Colonic mucosa (tissue), 4 donors: ENCODE measurements at regions not wholly inside any gene's neighbourhood (a gene's known extent, or its start where the extent isn't known, plus 50 kb on each side); places are given as distances from the start of the nearest gene placed in this dataset.

ENCODE experiments used
- DNase-seq: peaks from one replicate; pipeline ENCODE4 v3.0.0-alpha.2; 2020
- H3K27ac ChIP-seq: fragments of 200-600 bp; one replicate; pipeline ENCODE4 v1.8.0; 2021
- H3K27me3 ChIP-seq: fragments of 200-600 bp; one replicate; pipeline ENCODE4 v1.8.0; 2021
- H3K36me3 ChIP-seq: fragments of 200-600 bp; one replicate; pipeline ENCODE4 v1.8.0; 2021
- H3K4me1 ChIP-seq: fragments of 200-600 bp; one replicate; pipeline ENCODE4 v1.8.0; 2021; ENCODE audit warnings: mild to moderate bottlenecking
- H3K4me3 ChIP-seq: fragments of 200-600 bp; one replicate; pipeline ENCODE4 v1.8.0; 2021
- H3K9ac ChIP-seq, 2 donors: one replicate each; pipeline ENCODE4 v1.7.0; 2013; ENCODE audit warnings: control low read depth in 2 of 2, low read depth in 2 of 2, low read length in 2 of 2
- H3K9me3 ChIP-seq: fragments of 200-600 bp; one replicate; pipeline ENCODE4 v1.8.0; 2021
- intact Hi-C: fragments of 100-400 bp; cut with DNase I; formaldehyde crosslinking; loops from one replicate; pipeline ENCODE4 v1.14.1; 2022
- TF ChIP-seq, protein P1 (sequence below): fragments of 200-600 bp; IDR thresholded peaks from one replicate; pipeline ENCODE4 v1.8.0; 2022; ENCODE audit warnings: antibody characterized with exemption, mild to moderate bottlenecking
- donor health status: healthy.
- donor health status: DM: no; HTN: no; CAD: no.
- donor health status: DM: no; HTN: no; CAD: no.

DNA sequence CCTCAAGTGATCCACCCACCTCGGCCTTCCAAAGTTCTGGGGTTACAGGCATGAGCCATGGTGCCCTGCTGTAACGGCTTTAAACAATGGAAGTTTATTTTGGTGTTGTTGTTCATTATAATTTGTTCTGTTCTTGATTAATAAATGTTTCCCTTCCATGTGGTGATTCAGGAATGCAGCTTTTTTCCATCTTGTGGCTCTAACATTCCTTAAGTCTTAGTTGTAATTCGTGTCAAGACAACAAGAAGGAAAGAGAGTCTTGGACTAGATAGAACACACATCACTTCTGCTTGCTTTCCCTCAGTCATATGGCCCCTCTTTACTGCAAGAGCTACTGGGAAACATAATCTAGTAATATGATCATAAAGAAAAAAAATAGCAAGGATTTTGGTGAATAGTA lies 211.6 kb downstream of the SLC6A15 start:
- DNase-seq = no peak
- Histone ChIP-seq H3K4me3 (no peak overlapping the region), H3K4me1 (no peaks in the 10 kb centered on the region), H3K9me3 (no peaks in the 10 kb centered on the region), H3K27ac (no peak overlapping the region), H3K27me3 (no peaks in the 10 kb centered on the region), H3K9ac (no peak overlapping the region), H3K36me3 (no peaks in the 10 kb centered on the region)
- intact Hi-C loops = no loop called here
- TF ChIP-seq, protein P1, sequence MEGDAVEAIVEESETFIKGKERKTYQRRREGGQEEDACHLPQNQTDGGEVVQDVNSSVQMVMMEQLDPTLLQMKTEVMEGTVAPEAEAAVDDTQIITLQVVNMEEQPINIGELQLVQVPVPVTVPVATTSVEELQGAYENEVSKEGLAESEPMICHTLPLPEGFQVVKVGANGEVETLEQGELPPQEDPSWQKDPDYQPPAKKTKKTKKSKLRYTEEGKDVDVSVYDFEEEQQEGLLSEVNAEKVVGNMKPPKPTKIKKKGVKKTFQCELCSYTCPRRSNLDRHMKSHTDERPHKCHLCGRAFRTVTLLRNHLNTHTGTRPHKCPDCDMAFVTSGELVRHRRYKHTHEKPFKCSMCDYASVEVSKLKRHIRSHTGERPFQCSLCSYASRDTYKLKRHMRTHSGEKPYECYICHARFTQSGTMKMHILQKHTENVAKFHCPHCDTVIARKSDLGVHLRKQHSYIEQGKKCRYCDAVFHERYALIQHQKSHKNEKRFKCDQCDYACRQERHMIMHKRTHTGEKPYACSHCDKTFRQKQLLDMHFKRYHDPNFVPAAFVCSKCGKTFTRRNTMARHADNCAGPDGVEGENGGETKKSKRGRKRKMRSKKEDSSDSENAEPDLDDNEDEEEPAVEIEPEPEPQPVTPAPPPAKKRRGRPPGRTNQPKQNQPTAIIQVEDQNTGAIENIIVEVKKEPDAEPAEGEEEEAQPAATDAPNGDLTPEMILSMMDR = no peak

DNA sequence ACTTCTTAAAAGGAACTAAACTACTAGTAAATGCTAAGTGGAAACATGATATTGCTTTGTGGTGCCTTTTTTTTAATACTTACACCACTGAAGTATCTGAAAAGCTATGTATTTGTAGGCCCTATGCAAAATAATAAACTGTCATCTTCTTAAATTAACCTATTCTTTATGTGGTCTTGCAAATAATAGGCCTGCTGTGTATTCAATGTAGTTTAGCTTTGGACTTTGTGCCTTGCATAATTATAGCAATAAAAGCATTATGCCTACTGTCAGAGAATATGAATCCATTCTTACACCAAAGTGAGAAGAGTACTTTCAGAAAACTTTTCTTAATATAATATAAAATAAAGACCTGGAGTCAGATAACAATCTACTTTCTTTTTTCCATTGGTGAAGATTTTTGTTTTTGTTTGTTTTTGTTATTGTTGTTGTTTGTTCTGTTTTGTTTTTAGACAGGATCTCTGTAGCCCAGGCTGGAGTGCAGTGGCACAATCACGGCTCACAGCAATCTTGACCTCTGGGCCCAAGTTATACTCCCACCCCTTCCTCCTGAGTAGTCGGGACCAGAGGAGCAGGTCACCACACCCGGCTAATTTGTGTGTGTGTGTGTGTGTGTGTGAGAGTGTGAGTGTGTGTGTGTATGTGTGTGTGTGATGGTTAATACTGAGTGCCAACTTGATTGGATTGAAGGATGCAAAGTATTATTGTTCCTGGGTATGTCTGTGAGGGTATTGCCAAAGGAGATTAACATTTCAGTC lies 213.8 kb downstream of the SLC6A15 start:
- no peak overlapping the region for H3K4me3 ChIP-seq
- DNase-seq = peak; percentile 19
- no peaks in the 10 kb centered on the region for H3K36me3 ChIP-seq
- H3K27me3 ChIP-seq = no peaks in the 10 kb centered on the region
- no peak overlapping the region for H3K27ac ChIP-seq
- H3K9me3 ChIP-seq = no peaks in the 10 kb centered on the region
- no peak overlapping the region for H3K9ac ChIP-seq
- intact Hi-C loops = no loop called here
- no peaks in the 10 kb centered on the region for H3K4me1 ChIP-seq
- TF ChIP-seq, protein P1 = no peak

DNA sequence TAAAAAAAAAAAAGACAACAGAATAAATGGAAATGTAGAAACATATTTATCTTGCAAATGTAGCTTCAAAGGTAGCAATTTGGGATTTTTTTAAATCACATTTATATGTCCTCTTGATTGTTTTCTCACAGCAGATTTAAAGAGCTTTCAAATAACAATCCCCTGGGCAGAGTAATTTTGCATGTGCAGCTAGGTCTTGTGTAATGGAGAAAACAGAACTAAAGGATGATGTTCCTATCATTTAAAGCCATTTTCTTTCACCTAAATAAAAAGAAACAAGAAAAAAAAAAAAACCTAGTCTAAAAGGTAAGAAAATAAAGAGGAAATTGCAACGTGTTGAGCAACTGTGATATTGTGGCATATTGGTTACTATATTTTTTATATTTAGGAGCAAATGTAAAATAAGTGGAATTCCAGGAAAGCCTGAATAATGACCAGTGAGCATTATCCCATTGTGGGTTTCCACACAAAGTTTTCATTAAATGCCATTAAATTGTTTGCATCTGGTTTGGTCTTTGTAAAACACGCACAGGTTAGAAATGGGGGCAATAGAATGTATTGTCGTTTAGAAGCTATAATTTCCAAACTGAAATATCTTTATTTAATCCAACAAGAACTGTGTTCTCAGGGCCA lies 215.6 kb downstream of the SLC6A15 start:
- H3K9me3 ChIP-seq = no peaks in the 10 kb centered on the region
- no peak overlapping the region for H3K4me3 ChIP-seq
- no peaks in the 10 kb centered on the region for H3K4me1 ChIP-seq
- DNase-seq = no peak
- no peaks in the 10 kb centered on the region for H3K27me3 ChIP-seq
- no peaks in the 10 kb centered on the region for H3K36me3 ChIP-seq
- H3K27ac ChIP-seq = no peak overlapping the region
- H3K9ac ChIP-seq = no peak overlapping the region
- TF ChIP-seq, protein P1 = no peak
- intact Hi-C loops = no loop called here

DNA sequence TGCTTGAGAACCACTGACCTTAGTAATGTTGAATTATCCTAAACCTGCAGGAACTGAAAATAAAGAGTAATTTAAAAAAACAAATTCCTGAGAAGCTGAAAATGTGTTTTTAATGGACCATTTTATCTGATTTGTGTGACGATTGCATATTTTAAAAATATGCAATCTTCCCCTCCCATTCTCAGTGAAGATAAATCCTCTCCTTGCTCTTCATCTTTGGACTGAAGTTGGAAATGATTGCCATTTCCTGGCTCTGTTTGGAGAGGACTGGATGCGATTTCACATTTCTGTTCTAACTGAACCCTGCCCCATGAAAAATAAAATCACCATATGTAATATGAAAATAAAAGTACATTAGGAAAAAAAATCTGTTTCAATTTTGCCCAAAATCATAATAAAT lies 216.3 kb downstream of the SLC6A15 start:
- TF ChIP-seq, protein P1 = no peak
- H3K36me3 ChIP-seq = no peaks in the 10 kb centered on the region
- no peak overlapping the region for H3K9ac ChIP-seq
- no peaks in the 10 kb centered on the region for H3K27me3 ChIP-seq
- H3K4me3 ChIP-seq = no peak overlapping the region
- intact Hi-C loops = no loop called here
- no peaks in the 10 kb centered on the region for H3K4me1 ChIP-seq
- no peak for DNase-seq
- H3K27ac ChIP-seq = no peak overlapping the region
- no peaks in the 10 kb centered on the region for H3K9me3 ChIP-seq

DNA sequence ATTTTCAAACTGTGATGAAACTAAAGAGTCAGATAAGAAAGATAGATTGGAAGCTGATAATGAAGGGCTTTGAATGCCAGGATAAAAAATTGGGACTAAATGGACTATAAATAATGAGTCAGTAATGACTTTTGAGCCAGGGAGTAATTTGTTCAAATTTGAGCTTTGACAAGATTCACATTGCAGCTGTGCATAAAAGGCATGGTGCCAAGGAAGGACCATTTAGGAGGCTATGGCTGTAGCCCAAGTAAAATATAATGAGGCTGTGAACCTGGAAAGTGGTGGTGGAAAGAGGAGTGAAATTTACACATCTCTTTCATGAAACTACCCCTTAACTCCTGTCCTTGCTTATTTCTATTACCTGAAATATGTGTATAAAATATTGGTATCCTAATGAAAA lies 218.5 kb downstream of the SLC6A15 start:
- Histone ChIP-seq H3K27me3 (no peaks in the 10 kb centered on the region), H3K4me1 (no peaks in the 10 kb centered on the region), H3K4me3 (no peak overlapping the region), H3K36me3 (no peaks in the 10 kb centered on the region), H3K9me3 (no peaks in the 10 kb centered on the region), H3K9ac (no peak overlapping the region), H3K27ac (no peak overlapping the region)
- no peak for DNase-seq
- intact Hi-C loops = no loop called here
- TF ChIP-seq, protein P1 = no peak
